HG03159 (cell line): ENCODE measurements at regions not wholly inside any gene's neighbourhood (a gene's known extent, or its start where the extent isn't known, plus 50 kb on each side); places are given as distances from the start of the nearest gene placed in this dataset.
"Not testable (repeated sequence)": the region's sequence is repeated elsewhere in the genome, so short reads cannot be mapped to it uniquely, and the experiment has no call there.

Source experiments
- ATAC-seq: cut with Tn5 transposase; IDR thresholded peaks from one replicate; pipeline ENCODE4 v1.9.1; 2021; ENCODE audit warnings: mild to moderate bottlenecking, moderate library complexity; ENCODE audit not compliant: unreplicated experiment

GRCh38 chr4:179164267-179164999 lies 1722.2 kb upstream of the AGA start:
- ATAC-seq, result no peak

- ATAC-seq, result no peak
These were observed 1722.9 kb upstream of the AGA start for GRCh38 chr4:179165000-179165738.

- no peak for ATAC-seq
These were observed 1723.6 kb upstream of the AGA start for GRCh38 chr4:179165862-179166261.

GRCh38 chr4:179170308-179170707 lies 1728.1 kb upstream of the AGA start:
- ATAC-seq, result not testable (repeated sequence)

GRCh38 chr4:179182741-179183140 lies 1740.5 kb upstream of the AGA start:
- ATAC-seq, result no peak

- ATAC-seq, result no peak
These were observed 1753.7 kb upstream of the AGA start for GRCh38 chr4:179195887-179196286.

- ATAC-seq, result no peak
These were observed 1754.3 kb upstream of the AGA start for GRCh38 chr4:179196511-179196910.

- no peak for ATAC-seq
These were observed 1758.4 kb upstream of the AGA start for GRCh38 chr4:179200681-179201080.

- ATAC-seq, result no peak
These were observed 1783.4 kb upstream of the AGA start for GRCh38 chr4:179225594-179225993.

GRCh38 chr4:179248821-179249220 lies 1806.6 kb upstream of the AGA start:
- ATAC-seq, result no peak

GRCh38 chr4:179268791-179269190 lies 1826.6 kb upstream of the AGA start:
- no peak for ATAC-seq

- ATAC-seq, result no peak
These were observed 1830.0 kb upstream of the AGA start for GRCh38 chr4:179272282-179272681.

GRCh38 chr4:179278647-179279046 lies 1836.4 kb upstream of the AGA start:
- no peak for ATAC-seq

GRCh38 chr4:179285696-179286095 lies 1843.5 kb upstream of the AGA start:
- ATAC-seq, result no peak

- no peak for ATAC-seq
These were observed 1849.4 kb upstream of the AGA start for GRCh38 chr4:179291657-179292056.

- ATAC-seq, result no peak
These were observed 1850.2 kb upstream of the AGA start for GRCh38 chr4:179292468-179292867.

GRCh38 chr4:179307297-179308136 lies 1865.3 kb upstream of the AGA start:
- ATAC-seq, result peak; percentile 96

- ATAC-seq, result no peak
These were observed 1871.6 kb upstream of the AGA start for GRCh38 chr4:179313823-179314222.

- ATAC-seq, result no peak
These were observed 1882.9 kb upstream of the AGA start for GRCh38 chr4:179325181-179325580.

- ATAC-seq, result no peak
These were observed 1886.4 kb upstream of the AGA start for GRCh38 chr4:179328627-179329026.

GRCh38 chr4:179331362-179331761 lies 1889.1 kb upstream of the AGA start:
- ATAC-seq, result no peak

GRCh38 chr4:179344861-179345260 lies 1902.6 kb upstream of the AGA start:
- ATAC-seq, result no peak
